NCI-H146 treated with DMSO at 0.1 percent for 48 hours (cell line): ENCODE measurements at regions not wholly inside any gene's neighbourhood (a gene's known extent, or its start where the extent isn't known, plus 50 kb on each side); places are given as distances from the start of the nearest gene placed in this dataset.

Experiments
- DNase-seq: peaks from one replicate; lab custom pipeline; 2025; ENCODE audit not compliant: unreplicated experiment; lab: John Stamatoyannopoulos, UW

DNA sequence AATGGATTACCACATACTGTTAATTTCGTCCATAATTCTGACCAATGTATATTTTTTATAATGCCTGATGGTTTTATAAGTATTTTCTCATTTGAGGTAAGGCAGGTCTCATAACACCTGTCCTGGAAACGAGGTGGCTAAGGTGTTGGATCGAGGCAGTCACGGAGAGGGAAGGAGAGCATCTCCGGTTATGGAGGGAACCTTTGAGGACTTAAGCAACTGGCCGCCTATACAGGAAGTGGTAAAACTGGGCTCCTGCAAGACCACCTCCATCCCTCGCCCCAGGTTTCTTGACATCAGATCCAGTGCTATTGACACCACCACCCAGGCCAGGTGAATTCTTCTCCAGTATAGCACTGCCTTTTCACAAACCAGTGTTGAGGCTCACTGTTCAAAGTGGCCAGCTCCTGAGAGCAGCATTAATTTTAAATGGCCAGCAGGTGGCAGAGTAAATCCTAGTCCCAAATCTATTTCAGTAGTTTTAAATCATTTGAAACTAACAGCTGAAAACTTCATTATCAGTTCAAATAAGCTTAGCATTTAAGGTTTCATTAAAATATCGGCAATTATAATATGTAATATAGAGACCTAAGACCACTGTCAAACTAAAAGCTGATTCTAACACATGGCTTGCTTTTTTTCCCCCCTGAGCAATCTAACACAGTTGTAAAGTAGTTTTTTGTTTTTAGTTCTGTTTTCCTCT is 100.8 kb downstream of the PPM1A start:
- peak; percentile 25 for DNase-seq

DNA sequence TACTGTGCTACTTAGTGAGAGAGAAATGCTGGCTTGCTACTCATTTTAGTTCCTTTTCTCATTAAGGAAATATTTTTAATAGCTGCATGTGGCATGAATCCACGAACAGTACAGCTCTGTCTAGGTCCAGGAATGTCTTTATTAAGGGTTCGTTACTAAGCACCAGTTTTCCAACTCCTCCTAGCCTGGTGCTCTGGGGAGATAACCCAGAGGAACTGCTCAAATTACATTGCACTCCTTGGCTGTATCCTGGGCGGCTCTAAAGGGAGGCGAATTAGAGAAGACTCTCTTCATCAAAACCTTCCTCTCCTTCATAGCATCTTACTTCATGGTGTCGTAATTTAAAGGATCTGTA is 101.3 kb downstream of the PPM1A start:
- DNase-seq = no peak

DNA sequence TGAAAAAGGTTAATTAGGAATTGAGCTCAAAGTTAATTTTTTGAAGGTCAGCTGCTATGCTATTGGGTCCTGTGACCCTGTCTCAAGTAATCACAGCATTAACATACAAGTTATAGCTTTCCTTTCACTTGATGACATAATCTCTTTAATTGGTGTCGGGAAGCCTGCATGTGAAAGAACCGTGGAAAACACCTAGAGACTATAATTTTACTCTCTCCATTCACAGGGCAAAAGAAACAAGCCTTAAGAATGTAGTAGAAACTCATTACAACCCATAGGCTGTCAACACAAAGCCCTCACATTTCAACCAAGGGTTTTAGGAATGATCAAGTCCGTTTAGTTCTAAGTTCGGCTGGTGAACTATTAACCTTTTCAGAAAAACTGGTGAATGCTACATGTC is 104.4 kb downstream of the PPM1A start:
- no peak for DNase-seq

DNA sequence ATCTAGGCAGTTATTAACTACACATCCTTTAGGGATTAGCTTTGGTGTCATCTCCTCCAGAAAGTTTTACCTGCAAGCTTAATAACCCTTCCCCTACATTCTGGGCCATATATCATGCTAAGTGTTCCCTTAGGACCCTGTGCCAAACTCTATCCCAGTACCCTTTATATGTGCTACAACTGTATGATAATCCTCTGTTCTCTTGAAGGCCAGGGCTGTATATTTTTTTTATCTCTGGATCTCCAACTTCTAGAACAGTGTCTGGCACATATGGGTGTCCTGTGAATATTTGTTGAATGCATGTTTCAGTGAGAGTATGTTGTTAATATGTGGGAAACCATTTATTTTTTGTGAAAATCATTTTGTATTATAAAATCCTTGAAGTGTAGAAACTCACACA is 106.7 kb downstream of the PPM1A start:
- DNase-seq = no peak

GRCh38 chr14:60356386-60356785 is 107.4 kb downstream of the PPM1A start:
- DNase-seq = no peak

GRCh38 chr14:60356906-60357550 is 108.0 kb downstream of the PPM1A start:
- peak; percentile 79 for DNase-seq

DNA sequence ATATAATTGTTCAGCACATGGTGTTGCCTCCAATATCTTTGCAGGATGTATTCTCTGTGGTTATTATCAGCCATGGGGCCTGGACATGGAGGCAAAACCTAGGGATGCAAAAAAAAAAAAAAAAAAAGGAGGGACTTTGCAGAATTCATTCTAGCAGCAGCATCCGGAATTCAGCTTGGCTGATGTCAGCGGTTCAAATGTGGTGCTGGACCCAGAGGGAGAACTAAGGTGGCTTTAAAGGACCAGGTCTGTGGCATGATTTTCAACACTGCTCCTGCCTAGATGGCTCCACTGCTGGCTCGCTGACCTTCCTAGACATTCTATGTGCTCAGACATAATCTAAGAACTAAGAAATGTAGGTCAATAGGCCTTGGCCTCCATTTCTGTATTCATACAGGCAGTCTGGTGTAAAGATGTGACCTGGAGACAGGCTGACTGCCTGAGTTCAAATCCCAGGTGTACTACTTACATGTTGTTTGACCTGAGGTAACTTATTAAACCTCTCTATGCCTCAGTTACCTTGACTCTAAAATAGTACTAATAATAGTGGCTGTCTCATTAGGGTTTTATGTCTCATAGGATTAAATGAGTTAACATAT is 108.6 kb downstream of the PPM1A start:
- no peak for DNase-seq

- no peak for DNase-seq
These were observed 114.3 kb downstream of the PPM1A start for GRCh38 chr14:60363275-60363674.

DNA sequence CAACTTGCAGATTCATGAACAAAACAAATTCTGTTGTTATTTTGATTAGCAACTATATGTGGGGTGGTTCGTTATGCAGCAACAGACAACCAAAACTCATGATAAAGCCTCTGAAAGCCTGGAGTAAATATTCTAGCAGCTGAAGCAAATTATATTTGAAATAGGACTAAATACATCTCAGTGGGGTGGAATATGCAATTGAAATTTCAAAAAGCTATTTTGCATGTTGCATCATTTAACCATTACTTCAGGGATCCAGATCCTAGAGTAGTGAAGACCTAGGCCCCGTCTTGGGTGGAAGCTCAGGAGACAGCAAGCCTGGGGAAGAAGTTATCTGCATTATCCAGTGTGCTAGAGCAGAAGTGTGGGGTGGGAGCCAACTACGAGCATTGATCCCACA is 114.7 kb downstream of the PPM1A start:
- no peak for DNase-seq

DNA sequence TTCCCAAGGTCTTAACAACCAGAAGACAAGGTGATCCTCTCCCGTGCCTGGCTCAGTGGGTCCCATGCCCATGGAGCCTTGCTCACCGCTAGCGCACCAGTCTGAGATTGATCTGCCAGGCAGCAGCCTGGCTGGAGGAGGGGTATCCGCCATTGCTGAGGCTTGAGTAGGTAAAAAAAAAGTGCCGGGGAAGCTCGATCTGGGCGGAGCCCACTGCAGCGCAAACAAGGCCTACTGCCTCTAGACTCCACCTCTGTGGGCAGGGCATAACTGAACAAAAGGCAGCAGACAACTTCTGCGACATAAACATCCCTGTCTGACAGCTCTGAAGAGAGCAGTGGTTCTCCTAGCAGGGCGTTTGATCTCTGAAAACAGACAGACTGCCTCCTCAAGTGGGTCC is 104.0 kb downstream of the C14orf39 start:
- DNase-seq = peak; percentile 40
